ENCODE measurements at regions not wholly inside any gene's neighbourhood (a gene's known extent, or its start where the extent isn't known, plus 50 kb on each side); places are given as distances from the start of the nearest gene placed in this dataset.

- TF ChIP-seq CTCF (IDR thresholded peaks at IDR 0.05 in 2 of 3, conservative IDR thresholded peaks at IDR 0.05 in 1 of 3; ENCODE audit: borderline replicate concordance in 1 of 3, insufficient read depth in 1 of 3, low read depth in 2 of 3, low read length in 2 of 3), result no peak
- TF ChIP-seq POLR2AphosphoS5 (IDR thresholded peaks at IDR 0.05; ENCODE audit: low read depth, low read length), result no peak
- TF ChIP-seq CBX3 (IDR thresholded peaks at IDR 0.05; ENCODE audit: low read depth), result no peak
- no peak for TF ChIP-seq POLR2A (IDR thresholded peaks at IDR 0.05; ENCODE audit: borderline replicate concordance, extremely low read depth, insufficient read depth, insufficient read length)
- no peak for TF ChIP-seq EGR1 (IDR thresholded peaks at IDR 0.05; ENCODE audit: low read depth)
- TF ChIP-seq EZH2phosphoT487 (IDR thresholded peaks at IDR 0.05; ENCODE audit: borderline replicate concordance), result no peak
Measured at GRCh38 chrX:99777912-99778311, 632.2 kb downstream of the PCDH19 start.
